Cardiac fibroblast (primary cell): ENCODE measurements at regions not wholly inside any gene's neighbourhood (a gene's known extent, or its start where the extent isn't known, plus 50 kb on each side); places are given as distances from the start of the nearest gene placed in this dataset.

Experiments used
- DNase-seq, 2 donors: peaks; one replicate each; pipeline versions ENCODE4 v3.0.0 to v3.0.0-alpha.2; 2010; ENCODE audit warnings: low read depth in 2 of 2
- H3K4me3 ChIP-seq, 2 donors: replicated peaks in 1 of 2; 1 replicate in 1 of 2; 2 replicates in 1 of 2; pipeline ENCODE4 v1.5.1; 2011; ENCODE audit warnings: low read depth in 2 of 2, low read length in 2 of 2, mild to moderate bottlenecking in 2 of 2, moderate library complexity in 1 of 2
- CTCF ChIP-seq: IDR thresholded peaks from one replicate; pipeline ENCODE4 v1.5.1; 2011; ENCODE audit warnings: low read depth, mild to moderate bottlenecking, low read length, inconsistent platforms

GRCh38 chr5:152151113-152151512 lies 226.5 kb upstream of the GLRA1 start:
- no peak for TF ChIP-seq CTCF
- DNase-seq = no peak

GRCh38 chr5:152147286-152147685 lies 222.6 kb upstream of the GLRA1 start:
- no peak for TF ChIP-seq CTCF

More at GRCh38 chr5:152151113-152151512, 226.5 kb upstream of the GLRA1 start:
- H3K4me3 ChIP-seq = no peak overlapping the region

GRCh38 chr5:152146566-152146965 lies 221.9 kb upstream of the GLRA1 start:
- DNase-seq = no peak
- H3K4me3 ChIP-seq = no peak overlapping the region
- TF ChIP-seq CTCF = no peak

More at GRCh38 chr5:152147286-152147685, 222.6 kb upstream of the GLRA1 start:
- no peak overlapping the region for H3K4me3 ChIP-seq
- DNase-seq = no peak

GRCh38 chr5:152144556-152144955 lies 219.9 kb upstream of the GLRA1 start:
- no peak overlapping the region for H3K4me3 ChIP-seq
- DNase-seq = no peak
- no peak for TF ChIP-seq CTCF

- no peak for DNase-seq
- H3K4me3 ChIP-seq = no peak overlapping the region
- TF ChIP-seq CTCF = no peak
These were observed 219.4 kb upstream of the GLRA1 start for GRCh38 chr5:152144030-152144429.

- H3K4me3 ChIP-seq = no peak overlapping the region
- TF ChIP-seq CTCF = peak; percentile 90
- DNase-seq = peak; percentile 70 to 75
These were observed 218.3 kb upstream of the GLRA1 start for GRCh38 chr5:152142840-152143469.

- no peak for TF ChIP-seq CTCF
- no peak overlapping the region for H3K4me3 ChIP-seq
- no peak for DNase-seq
These were observed 215.7 kb upstream of the GLRA1 start for GRCh38 chr5:152140347-152140746.
